IPS-NIHi11 (cell line): ENCODE measurements at regions not wholly inside any gene's neighbourhood (a gene's known extent, or its start where the extent isn't known, plus 50 kb on each side); places are given as distances from the start of the nearest gene placed in this dataset.

Source experiments
- DNase-seq: peaks from one replicate; pipeline ENCODE4 v3.0.0; 2012; ENCODE audit warnings: mixed read lengths, low spot score

DNA sequence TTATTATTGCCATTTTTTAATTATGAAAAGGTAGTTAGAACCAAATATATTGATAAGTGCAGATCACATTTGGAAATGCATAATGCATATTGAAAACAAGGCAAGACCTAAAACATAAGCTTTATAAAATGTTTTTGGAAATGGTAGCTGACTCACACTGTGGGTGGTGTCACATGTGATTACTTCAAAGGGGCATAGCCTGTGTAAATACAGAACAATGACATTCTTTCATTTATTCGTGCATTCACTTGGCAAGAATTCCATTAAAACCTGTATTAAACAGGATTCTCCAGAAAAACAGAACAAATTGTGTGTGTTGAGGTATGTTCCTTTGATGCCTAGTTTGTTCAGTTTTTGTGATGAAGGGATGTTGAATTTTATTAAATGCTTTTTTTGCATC lies 427.3 kb upstream of the ST6GAL2 start:
- no peak for DNase-seq

DNA sequence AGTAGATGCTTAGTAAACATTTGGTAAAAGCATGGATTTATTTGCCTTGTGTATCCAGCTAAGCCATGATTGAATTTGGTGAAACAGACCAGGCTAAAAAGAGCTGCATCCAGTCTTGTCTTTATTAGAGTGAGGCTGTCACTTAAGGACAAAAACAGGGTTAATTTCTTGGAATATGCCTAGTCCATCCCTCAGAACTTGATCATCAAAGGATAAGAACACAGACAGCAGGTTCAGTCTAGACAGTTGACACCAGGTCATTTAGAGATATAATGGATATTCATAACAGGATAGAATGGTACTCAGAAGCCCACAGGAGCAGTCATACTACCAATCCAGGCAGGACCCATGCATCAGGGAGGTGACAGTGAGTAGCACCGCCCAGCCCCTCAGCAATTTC lies 434.9 kb upstream of the ST6GAL2 start:
- DNase-seq = no peak

DNA sequence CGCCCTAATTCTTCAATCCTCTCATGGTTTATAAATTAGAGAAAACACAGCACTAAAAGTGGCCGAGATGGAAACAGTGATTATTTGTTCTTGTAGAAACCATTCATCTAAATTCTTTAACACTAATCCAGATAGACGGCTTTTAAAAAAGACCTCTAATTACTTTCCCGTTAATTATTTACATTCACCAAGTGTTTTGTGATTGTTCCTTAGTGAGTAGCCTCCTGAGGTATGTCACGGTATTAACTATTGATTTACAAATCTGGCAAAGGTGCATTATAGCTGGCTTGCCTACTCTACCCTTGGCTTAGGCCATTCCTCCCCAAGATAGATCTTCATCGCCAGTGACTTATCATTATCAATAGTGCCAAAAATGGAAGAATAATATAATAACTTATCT lies 436.4 kb upstream of the ST6GAL2 start:
- DNase-seq = no peak

GRCh38 chr2:107323946-107324565 lies 438.1 kb upstream of the ST6GAL2 start:
- DNase-seq = no peak

DNA sequence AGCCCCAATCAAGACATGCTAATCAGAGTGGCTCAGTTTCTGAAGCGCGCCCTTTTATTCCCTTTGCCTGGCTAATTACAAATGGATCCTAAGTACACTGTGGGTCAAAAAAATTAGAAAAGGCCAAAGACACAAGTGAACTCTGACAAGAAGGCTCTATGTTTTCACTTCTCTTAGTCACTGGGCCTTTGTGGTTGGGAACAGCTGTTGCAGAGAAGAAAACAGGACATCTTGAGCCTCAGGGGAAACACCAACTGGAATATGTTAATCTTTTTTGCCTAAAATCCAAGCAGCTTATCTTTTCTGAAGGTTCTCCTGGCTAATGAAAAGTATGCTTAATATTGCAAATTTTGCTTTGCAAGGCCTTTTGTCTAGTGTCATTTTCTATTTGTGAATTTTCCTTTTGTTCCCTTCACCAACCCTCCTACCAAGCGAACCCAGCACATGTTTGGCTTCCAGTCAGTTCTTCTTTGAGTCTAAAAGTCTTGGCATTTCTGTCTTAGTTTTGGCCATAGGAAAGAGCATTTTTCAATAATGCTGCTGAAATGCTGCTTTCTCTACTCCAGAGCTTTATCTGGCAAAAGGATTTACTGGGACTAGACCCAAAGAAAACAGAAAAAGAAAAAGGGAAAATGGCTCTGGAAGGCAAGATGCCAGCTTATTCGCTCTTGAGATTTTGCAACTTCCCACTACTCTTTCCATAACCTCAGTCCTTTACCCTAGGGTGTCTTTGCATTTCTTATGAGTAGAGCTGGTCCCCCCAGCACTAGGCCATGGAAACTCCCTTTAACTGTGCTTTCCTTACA lies 440.2 kb upstream of the ST6GAL2 start:
- DNase-seq = no peak

- DNase-seq = no peak
Measured at GRCh38 chr2:107334306-107334705, 448.3 kb upstream of the ST6GAL2 start.

DNA sequence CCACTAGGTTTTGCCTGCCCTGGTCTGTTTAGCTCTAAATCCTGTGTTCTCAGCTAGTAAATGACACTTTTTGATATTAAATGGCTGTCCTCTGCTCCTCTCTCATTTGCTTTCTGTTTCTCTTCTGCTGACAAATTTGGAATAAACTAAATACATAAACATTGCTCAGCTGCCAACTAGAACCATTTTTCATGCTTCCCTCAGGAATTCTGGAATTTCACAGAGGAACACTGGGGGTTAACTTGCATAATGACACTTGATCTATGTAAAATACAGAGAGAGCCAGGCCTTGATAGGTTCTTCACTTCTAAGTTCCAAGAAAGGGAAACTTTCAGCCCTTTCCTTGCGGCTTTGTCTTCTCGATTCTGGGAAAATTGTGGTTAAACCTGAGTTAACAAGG lies 450.6 kb upstream of the ST6GAL2 start:
- DNase-seq = no peak

GRCh38 chr2:107337209-107337898 lies 451.4 kb upstream of the ST6GAL2 start:
- no peak for DNase-seq

DNA sequence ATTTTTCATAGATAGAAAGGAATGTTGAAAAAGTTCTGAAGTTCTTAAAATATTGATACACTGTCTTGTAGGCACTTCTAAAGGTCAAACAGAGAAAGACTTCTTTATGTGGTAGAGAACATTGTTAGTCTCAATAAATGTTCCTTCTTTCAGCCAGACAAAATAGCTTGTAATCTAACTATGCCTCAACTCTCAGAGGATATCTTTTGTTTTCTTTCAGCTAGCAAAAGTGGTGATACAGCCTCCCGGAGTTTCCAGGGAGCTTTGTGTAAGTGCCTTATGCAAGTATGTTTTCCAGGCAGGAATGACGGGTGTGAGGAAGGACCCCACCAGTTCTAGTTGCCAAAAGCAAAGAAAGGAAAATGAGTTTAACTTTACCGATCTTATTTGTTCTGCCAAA lies 452.1 kb upstream of the ST6GAL2 start:
- DNase-seq = no peak

DNA sequence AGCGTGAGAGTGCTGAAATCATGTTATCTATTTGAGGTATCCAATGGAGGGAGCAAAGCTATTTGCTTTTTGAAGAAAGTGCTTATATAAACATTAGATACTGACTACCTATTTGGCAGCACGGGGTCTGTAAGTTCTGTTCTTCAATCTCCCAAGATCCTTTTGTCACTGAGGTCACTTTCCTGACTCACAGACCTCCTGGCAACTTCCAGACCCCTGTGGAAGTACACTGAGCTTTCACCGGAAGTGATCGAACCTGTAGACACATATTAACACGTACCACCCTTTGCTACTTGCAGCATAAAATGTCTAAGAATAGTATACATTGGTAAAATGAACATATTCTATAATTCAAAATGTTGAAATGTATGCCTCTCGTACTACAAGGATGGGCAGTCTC lies 452.6 kb upstream of the ST6GAL2 start:
- no peak for DNase-seq

DNA sequence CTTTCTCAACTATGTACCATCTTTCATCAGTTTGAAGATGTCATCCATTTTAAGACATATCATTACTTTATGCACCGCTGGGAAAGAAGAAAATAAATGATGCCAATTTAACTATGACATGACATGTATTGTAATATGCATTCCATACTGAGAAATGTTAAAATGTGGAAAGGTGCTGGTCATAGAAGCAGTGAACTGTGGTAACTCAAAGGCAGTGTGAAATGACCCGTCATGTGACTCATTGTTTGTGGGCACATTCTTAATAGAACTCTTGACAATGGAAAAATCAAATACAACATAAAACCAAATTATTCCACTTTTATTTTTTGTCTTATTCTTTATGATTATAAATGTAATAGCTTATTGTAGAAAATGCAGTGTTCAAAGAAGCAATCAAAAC lies 455.0 kb upstream of the ST6GAL2 start:
- no peak for DNase-seq

DNA sequence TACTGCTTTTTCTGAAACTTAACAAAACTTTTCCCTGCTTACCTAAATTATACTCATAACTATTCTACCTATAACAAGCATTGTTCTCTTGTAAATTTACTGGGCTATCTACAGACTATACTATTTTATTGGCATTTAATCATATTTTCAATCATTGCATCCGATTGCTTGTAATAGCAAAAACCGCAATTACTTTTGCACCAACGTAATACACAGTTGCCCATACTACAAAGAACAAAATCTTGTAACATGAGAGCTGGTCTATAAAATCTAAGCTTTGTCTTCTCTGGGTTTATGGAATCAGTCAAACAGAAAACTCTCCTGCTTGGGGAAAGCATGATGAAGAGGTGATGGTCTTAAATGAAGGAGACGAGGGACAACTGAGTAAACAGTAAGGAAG lies 463.4 kb upstream of the ST6GAL2 start:
- no peak for DNase-seq

GRCh38 chr2:107354175-107354574 lies 468.2 kb upstream of the ST6GAL2 start:
- no peak for DNase-seq

GRCh38 chr2:107358362-107358761 lies 468.3 kb upstream of the RGPD4 start:
- peak; percentile 33 for DNase-seq

DNA sequence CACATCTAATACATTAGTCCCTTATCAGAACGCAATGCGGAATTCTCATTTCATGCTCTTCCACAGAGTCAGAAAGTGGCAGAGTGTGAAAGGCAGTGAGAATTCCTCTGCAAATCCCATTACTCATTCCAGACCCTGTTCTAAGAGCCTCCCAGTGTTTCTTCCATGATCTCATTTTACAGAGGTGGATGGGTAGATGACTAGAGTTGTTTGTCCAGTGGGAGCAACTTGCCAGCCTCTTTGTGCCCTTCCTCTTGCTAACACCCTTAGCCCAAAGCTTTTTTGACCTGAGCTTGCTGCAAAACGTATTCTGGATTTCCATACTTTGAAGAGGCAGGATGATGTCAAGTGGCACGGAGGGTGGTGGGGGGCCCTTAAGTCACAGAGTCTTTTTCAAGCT lies 467.7 kb upstream of the RGPD4 start:
- no peak for DNase-seq

GRCh38 chr2:107361751-107362381 lies 464.8 kb upstream of the RGPD4 start:
- DNase-seq = no peak

- no peak for DNase-seq
Measured at GRCh38 chr2:107362993-107363392, 463.7 kb upstream of the RGPD4 start.

GRCh38 chr2:107363806-107364205 lies 462.9 kb upstream of the RGPD4 start:
- DNase-seq = no peak

GRCh38 chr2:107364361-107364950 lies 462.2 kb upstream of the RGPD4 start:
- DNase-seq = no peak

- no peak for DNase-seq
Measured at GRCh38 chr2:107374249-107374648, 452.4 kb upstream of the RGPD4 start.

DNA sequence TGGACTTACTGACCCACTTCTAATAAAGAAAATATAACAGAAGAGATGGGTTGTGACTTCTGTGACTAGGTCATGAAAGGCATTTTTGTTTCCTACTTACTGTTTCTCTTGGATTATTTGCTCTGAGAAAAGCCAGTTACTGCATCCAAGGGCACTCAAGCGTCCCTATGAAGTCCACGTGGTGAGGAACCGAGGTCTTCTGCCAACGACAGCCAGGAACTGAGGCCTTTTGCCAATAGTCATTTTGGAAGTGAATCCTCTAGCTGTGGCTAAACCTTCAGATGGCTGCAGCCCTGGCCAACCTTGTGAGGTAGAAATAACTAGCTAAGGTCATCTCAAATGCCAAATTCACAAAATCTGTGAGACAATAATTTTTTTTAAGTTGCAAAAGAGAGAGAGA lies 449.8 kb upstream of the RGPD4 start:
- no peak for DNase-seq

DNA sequence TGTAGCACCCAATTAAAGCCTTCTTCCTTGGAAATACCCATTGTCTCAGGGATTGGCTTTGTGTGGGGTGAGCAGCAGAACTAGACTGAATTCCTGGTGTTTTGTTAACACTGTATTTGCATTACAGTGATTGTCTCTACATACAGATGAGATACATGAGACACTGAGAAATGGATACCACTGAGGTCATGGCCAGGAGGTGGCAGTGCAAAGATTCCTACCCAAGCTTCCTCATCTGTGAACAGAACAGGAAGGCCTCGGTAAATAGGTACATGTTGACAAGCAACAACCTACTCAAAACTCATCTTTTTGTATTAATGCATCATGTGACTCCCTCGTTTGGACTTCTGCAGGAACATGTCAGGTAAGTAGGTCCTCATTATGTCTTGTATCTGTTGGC lies 445.8 kb upstream of the RGPD4 start:
- DNase-seq = no peak
